HG03196 (cell line): ENCODE measurements at regions not wholly inside any gene's neighbourhood (a gene's known extent, or its start where the extent isn't known, plus 50 kb on each side); places are given as distances from the start of the nearest gene placed in this dataset.

ENCODE experiments used
- ATAC-seq: cut with Tn5 transposase; IDR thresholded peaks from one replicate; pipeline ENCODE4 v1.9.1; 2021; ENCODE audit not compliant: unreplicated experiment

GRCh38 chr1:168917309-168917708 lies 188.3 kb upstream of the DPT start:
- no peak for ATAC-seq

GRCh38 chr1:168917796-168918195 lies 188.7 kb upstream of the ATP1B1 start:
- no peak for ATAC-seq

GRCh38 chr1:168918860-168919741 lies 187.4 kb upstream of the ATP1B1 start:
- no peak for ATAC-seq

- no peak for ATAC-seq
Observed at GRCh38 chr1:168920456-168921094, 185.9 kb upstream of the ATP1B1 start.

GRCh38 chr1:168921629-168922028 lies 184.9 kb upstream of the ATP1B1 start:
- no peak for ATAC-seq

GRCh38 chr1:168923521-168924136 lies 182.9 kb upstream of the ATP1B1 start:
- no peak for ATAC-seq

- no peak for ATAC-seq
Observed at GRCh38 chr1:168924976-168925375, 181.5 kb upstream of the ATP1B1 start.

GRCh38 chr1:168926236-168926635 lies 180.3 kb upstream of the ATP1B1 start:
- ATAC-seq, result no peak

GRCh38 chr1:168932539-168932938 lies 174.0 kb upstream of the ATP1B1 start:
- ATAC-seq, result no peak

GRCh38 chr1:168933141-168933805 lies 173.2 kb upstream of the ATP1B1 start:
- no peak for ATAC-seq

GRCh38 chr1:168939110-168939946 lies 167.2 kb upstream of the ATP1B1 start:
- no peak for ATAC-seq

GRCh38 chr1:168939947-168940223 lies 166.6 kb upstream of the ATP1B1 start:
- ATAC-seq, result no peak

- no peak for ATAC-seq
Observed at GRCh38 chr1:168941640-168942039, 164.8 kb upstream of the ATP1B1 start.

- ATAC-seq, result no peak
Observed at GRCh38 chr1:168942165-168942564, 164.3 kb upstream of the ATP1B1 start.

- ATAC-seq, result no peak
Observed at GRCh38 chr1:168945870-168946269, 160.6 kb upstream of the ATP1B1 start.

GRCh38 chr1:168947041-168947440 lies 159.4 kb upstream of the ATP1B1 start:
- ATAC-seq, result no peak

- ATAC-seq, result no peak
Observed at GRCh38 chr1:168949672-168950071, 156.8 kb upstream of the ATP1B1 start.

GRCh38 chr1:168957818-168958217 lies 148.7 kb upstream of the ATP1B1 start:
- ATAC-seq, result no peak

GRCh38 chr1:168958562-168959289 lies 147.8 kb upstream of the ATP1B1 start:
- ATAC-seq, result no peak

GRCh38 chr1:168959382-168959781 lies 147.1 kb upstream of the ATP1B1 start:
- no peak for ATAC-seq
